22Rv1 (cell line): ENCODE measurements at regions not wholly inside any gene's neighbourhood (a gene's known extent, or its start where the extent isn't known, plus 50 kb on each side); places are given as distances from the start of the nearest gene placed in this dataset.
"Not testable (repeated sequence)": the region's sequence is repeated elsewhere in the genome, so short reads cannot be mapped to it uniquely, and the experiment has no call there.

Experiments
- H3K27ac ChIP-seq: fragments of 450-650 bp; 2 replicates; pipeline ENCODE4 v1.5.1; 2017
- CTCF ChIP-seq: fragments of 450-650 bp; IDR thresholded peaks from 2 replicates; pipeline ENCODE4 v1.5.1; 2017; ENCODE audit warnings: mild to moderate bottlenecking
- ZFX ChIP-seq: fragments of 450-650 bp; IDR thresholded peaks from 2 replicates; pipeline ENCODE4 v1.6.1; 2017; ENCODE audit warnings: antibody characterized with exemption, borderline replicate concordance

- H3K27ac ChIP-seq: no peak overlapping the region
- no peak for TF ChIP-seq ZFX
- TF ChIP-seq CTCF: no peak
Observed at GRCh38 chr18:41058351-41059125, 896.5 kb upstream of the PIK3C3 start.

DNA sequence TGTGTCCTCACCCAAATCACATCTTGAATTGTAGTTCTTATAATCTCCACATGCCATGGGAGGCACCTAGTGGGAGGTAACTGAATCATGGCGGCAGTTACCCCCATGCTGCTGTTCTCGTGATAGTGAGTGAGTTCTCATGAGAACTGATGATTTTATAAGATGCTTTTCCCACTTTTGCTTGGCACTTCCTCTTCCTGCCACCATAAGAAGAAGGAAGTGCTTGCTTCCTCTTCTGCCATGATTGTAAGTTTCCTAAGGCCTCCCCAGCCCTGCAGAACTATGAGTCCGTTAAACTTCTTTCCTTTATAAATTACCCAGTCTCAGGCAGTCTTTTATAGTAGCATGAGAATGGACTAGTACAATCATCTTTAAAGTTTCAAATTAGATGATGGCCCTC, 902.4 kb upstream of the PIK3C3 start:
- H3K27ac ChIP-seq: no peak overlapping the region
- no peak for TF ChIP-seq ZFX
- TF ChIP-seq CTCF: no peak

- H3K27ac ChIP-seq: not testable (repeated sequence)
Observed at GRCh38 chr18:41046250-41046649, 908.8 kb upstream of the PIK3C3 start.

DNA sequence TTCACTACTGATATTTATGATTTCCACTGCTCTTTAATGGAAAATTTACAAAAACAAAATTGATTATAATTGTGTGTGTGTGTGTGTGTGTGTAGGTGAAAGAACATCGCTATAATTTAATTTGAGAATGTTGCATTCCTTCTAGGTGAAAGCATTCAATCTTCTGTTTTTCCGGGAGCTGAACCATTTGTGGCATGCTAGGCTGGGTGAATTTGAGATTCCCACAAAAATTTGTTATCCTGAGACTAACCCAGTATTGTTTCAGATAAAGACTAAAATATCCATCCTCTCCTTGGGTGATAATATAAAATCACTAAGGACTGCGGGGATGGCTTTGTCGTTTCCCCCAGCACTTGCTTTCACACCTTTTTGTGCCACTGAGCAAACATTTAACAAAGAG, 911.2 kb upstream of the PIK3C3 start:
- no peak overlapping the region for H3K27ac ChIP-seq
- TF ChIP-seq CTCF: no peak
- no peak for TF ChIP-seq ZFX

GRCh38 chr18:41042866-41043265, 912.2 kb upstream of the PIK3C3 start:
- TF ChIP-seq CTCF (no peak), ZFX (no peak)
- H3K27ac ChIP-seq: no peak overlapping the region

DNA sequence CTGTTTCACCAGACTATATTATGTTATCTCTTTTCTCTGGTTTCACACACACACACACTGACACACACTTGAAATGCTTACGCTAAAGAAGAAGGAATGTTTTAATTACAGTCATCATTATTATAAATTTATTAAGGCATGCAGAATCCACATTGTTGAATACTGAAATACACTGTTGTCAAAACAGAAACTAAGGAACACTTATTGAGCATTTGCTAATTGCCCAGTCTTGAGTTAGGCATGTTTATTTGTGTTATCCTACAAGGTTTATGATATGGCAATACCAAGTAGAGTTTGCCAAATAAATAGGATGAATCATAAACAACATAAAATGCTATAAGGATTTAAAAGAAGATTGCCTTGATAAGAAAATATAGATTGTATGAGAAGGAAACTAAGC, 917.0 kb upstream of the PIK3C3 start:
- no peak overlapping the region for H3K27ac ChIP-seq
- TF ChIP-seq CTCF (no peak), ZFX (no peak)

- no peak for TF ChIP-seq CTCF
- TF ChIP-seq ZFX: no peak
Observed at GRCh38 chr18:41036346-41036745, 918.7 kb upstream of the PIK3C3 start.

DNA sequence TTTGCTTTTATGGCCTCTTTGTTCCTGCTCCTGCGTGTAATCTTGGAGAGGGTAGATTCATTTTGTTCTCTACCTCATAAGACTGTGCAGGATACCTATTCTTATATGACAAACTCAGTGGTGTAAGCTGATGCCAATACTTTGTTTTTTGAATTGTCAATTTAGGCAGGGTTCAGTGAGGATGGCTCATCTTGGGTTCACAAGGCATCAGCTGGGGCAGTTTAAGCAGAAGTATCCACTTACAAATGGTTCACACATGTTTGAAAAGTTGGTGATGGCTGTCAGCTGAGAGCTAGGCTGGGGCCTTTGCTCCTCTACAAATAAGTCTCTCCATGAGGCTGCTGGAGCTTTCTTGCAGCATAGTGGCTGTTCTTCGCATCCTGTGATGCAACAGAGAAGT, 920.6 kb upstream of the PIK3C3 start:
- TF ChIP-seq CTCF (no peak), ZFX (no peak)
- no peak overlapping the region for H3K27ac ChIP-seq

More at GRCh38 chr18:41036346-41036745, 918.7 kb upstream of the PIK3C3 start:
- H3K27ac ChIP-seq: no peak overlapping the region
